Pancreas (tissue), 10 donors: ENCODE measurements at regions not wholly inside any gene's neighbourhood (a gene's known extent, or its start where the extent isn't known, plus 50 kb on each side); places are given as distances from the start of the nearest gene placed in this dataset.

Source experiments
- ATAC-seq, 4 donors: fragments of 200-7000 bp; cut with Tn5 transposase; one replicate each; pipeline versions ENCODE4 v1.8.0 to v1.9.1; 2020; ENCODE audit warnings: mild to moderate bottlenecking in 4 of 4, moderate library complexity in 4 of 4
- DNase-seq, 6 donors: peaks; one replicate each; pipeline ENCODE4 v3.0.0-alpha.2; 2020
- FAIRE-seq: peaks from 2 replicates; lab custom pipeline; 2012; peaks lifted over from hg19 to GRCh38; lab: Jason Lieb, UNC
- H3K27ac ChIP-seq, 4 donors: fragments of 200-600 bp; sonication (generic); 1 replicate in 3 of 4; 2 replicates in 1 of 4; pipeline versions ENCODE4 v1.5.0 to v1.8.0; 2020
- H3K27me3 ChIP-seq, 4 donors: fragments of 200-600 bp; one replicate each; pipeline ENCODE4 v1.8.0; 2021
- H3K36me3 ChIP-seq, 3 donors: fragments of 200-600 bp; sonication (generic) in 1 of 3; one replicate each; pipeline versions ENCODE4 v1.5.0 to v1.8.0; 2020 to 2021
- H3K4me1 ChIP-seq, 3 donors: fragments of 200-600 bp; one replicate each; pipeline ENCODE4 v1.8.0; 2021
- H3K4me3 ChIP-seq, 4 donors: fragments of 200-600 bp; sonication (generic) in 2 of 4; one replicate each; pipeline versions ENCODE4 v1.5.0 to v1.8.0; 2020 to 2021
- H3K9me3 ChIP-seq, 4 donors: fragments of 200-600 bp; one replicate each; pipeline ENCODE4 v1.8.0; 2021
- WGBS, 2 donors: extraction: QIAGEN DNeasy Blood & Tissue Kit; methylation state at CpG; one replicate each; pipeline ENCODE4 v1.1.7; 2013; 5-methylcytosine and 5-hydroxymethylcytosine counted together
- intact Hi-C, 3 donors: fragments of 100-400 bp; cut with DNase I; formaldehyde crosslinking; loops; one replicate each; pipeline versions ENCODE4 v1.11.1 to v1.14.2; 2022
- TF ChIP-seq, protein P1 (sequence below), 4 donors: fragments of 200-600 bp; sonication (generic) in 3 of 4; IDR thresholded peaks; one replicate each; pipeline versions ENCODE4 v1.5.0 to v1.8.0; 2021; ENCODE audit warnings: antibody characterized with exemption in 4 of 4
- donor health status: healthy with polysubstance abuse.
- donor health status: DM: no; HTN: no; CAD: no; lungs with moderate emphysema.
- donor health status: DM: no; HTN: no; CAD: no.
- donor health status: control.
- donor health status: control.
- donor health status: Bipolar disorder and iron deficiency.
- donor health status: DM: yes; HTN: yes; CAD: no.
- donor health status: DM: no; HTN: no; CAD: no.
- donor health status: DM: no; HTN: no; CAD: no.
- donor health status: DM: yes; HTN: yes; CAD: no.

DNA sequence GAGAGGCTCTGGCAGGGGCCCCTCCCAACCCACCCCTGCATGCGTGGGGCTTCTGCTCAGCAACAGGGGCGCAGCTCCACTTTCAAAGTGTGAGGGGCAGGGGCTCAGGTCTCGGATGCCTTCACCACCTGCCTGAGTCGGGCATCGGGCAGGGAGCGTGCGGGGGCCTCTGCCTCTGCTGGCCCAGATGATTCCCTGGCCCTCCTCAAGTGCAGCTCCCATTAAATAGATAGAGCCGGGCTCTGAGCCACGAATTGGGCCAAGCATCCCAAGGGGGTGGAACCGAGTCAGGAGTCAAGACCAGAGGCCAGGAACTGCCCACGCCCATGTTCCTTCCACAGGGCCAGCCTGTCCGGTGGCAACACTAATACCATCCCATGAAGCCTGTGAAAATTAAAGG, 108.9 kb upstream of the FAM20C start:
- no peak for ATAC-seq
- no peak overlapping the region for H3K4me3 ChIP-seq
- intact Hi-C loops, result no loop called here
- no peaks in the 10 kb centered on the region for H3K4me1 ChIP-seq
- TF ChIP-seq, protein P1, sequence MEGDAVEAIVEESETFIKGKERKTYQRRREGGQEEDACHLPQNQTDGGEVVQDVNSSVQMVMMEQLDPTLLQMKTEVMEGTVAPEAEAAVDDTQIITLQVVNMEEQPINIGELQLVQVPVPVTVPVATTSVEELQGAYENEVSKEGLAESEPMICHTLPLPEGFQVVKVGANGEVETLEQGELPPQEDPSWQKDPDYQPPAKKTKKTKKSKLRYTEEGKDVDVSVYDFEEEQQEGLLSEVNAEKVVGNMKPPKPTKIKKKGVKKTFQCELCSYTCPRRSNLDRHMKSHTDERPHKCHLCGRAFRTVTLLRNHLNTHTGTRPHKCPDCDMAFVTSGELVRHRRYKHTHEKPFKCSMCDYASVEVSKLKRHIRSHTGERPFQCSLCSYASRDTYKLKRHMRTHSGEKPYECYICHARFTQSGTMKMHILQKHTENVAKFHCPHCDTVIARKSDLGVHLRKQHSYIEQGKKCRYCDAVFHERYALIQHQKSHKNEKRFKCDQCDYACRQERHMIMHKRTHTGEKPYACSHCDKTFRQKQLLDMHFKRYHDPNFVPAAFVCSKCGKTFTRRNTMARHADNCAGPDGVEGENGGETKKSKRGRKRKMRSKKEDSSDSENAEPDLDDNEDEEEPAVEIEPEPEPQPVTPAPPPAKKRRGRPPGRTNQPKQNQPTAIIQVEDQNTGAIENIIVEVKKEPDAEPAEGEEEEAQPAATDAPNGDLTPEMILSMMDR (IDR thresholded peaks at IDR 0.05), result no peak
- H3K27ac ChIP-seq, result no peak overlapping the region
- H3K36me3 ChIP-seq, result no peaks in the 10 kb centered on the region
- no peaks in the 10 kb centered on the region for H3K27me3 ChIP-seq
- FAIRE-seq, result no peak
- no peaks in the 10 kb centered on the region for H3K9me3 ChIP-seq
- DNase-seq, result peak in 2 of 6 donors; percentile 11 to 44
- WGBS, 2 donors, result 90 to 95% methylated on average over 11 to 12 of the region's 12 CpGs

GRCh38 chr7:83861-84632, 108.3 kb upstream of the FAM20C start:
- no peak for FAIRE-seq

DNA sequence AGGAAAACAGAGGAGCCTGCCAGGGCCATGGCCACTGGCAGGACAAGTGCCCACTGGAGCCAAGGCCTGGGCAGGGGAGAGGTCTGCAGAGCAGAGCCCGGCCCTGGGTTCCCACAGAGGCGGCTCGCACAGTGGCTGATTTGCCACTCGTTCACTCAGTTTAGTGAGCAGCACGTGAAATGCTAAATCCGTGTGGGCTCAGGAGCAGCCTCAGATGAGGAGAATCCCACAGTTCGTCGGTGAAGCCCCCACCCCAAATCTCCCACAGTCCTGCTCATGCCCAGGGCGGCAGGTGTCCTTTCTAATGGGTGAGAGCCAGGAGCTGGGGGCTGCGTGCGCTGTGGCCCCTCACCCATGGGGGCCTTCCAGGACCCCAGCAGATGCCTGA, 107.7 kb upstream of the FAM20C start:
- ATAC-seq, result no peak
- H3K27me3 ChIP-seq, result no peaks in the 10 kb centered on the region
- peaks cover 0 to 4% (median 0%) of the 10 kb centered on the region in 3 donors for H3K4me1 ChIP-seq
- DNase-seq, result peak in 1 of 6 donors; percentile 29
- no peak for FAIRE-seq
- no peak overlapping the region for H3K27ac ChIP-seq
- intact Hi-C loops, result no loop called here
- no peak overlapping the region for H3K4me3 ChIP-seq
- WGBS, 2 donors, result 89 to 91% methylated on average over 11 of the region's 11 CpGs
- TF ChIP-seq, protein P1 (IDR thresholded peaks at IDR 0.05), result no peak
- H3K36me3 ChIP-seq, result no peaks in the 10 kb centered on the region
- no peaks in the 10 kb centered on the region for H3K9me3 ChIP-seq

More at GRCh38 chr7:83861-84632, 108.3 kb upstream of the FAM20C start:
- ATAC-seq (no peak), DNase-seq (peak in 3 of 6 donors; percentile 7 to 64 (median 45))
- H3K9me3 ChIP-seq, result no peaks in the 10 kb centered on the region
- peaks cover 0 to 3% (median 0%) of the 10 kb centered on the region in 3 donors for H3K4me1 ChIP-seq
- intact Hi-C loops, result no loop called here
- TF ChIP-seq, protein P1 (IDR thresholded peaks at IDR 0.05), result no peak
- no peaks in the 10 kb centered on the region for H3K27me3 ChIP-seq
- H3K27ac ChIP-seq, result no peak overlapping the region
- H3K4me3 ChIP-seq, result no peak overlapping the region
- no peaks in the 10 kb centered on the region for H3K36me3 ChIP-seq
- 89 to 91% methylated on average over 24 to 25 of the region's 25 CpGs for WGBS, 2 donors

DNA sequence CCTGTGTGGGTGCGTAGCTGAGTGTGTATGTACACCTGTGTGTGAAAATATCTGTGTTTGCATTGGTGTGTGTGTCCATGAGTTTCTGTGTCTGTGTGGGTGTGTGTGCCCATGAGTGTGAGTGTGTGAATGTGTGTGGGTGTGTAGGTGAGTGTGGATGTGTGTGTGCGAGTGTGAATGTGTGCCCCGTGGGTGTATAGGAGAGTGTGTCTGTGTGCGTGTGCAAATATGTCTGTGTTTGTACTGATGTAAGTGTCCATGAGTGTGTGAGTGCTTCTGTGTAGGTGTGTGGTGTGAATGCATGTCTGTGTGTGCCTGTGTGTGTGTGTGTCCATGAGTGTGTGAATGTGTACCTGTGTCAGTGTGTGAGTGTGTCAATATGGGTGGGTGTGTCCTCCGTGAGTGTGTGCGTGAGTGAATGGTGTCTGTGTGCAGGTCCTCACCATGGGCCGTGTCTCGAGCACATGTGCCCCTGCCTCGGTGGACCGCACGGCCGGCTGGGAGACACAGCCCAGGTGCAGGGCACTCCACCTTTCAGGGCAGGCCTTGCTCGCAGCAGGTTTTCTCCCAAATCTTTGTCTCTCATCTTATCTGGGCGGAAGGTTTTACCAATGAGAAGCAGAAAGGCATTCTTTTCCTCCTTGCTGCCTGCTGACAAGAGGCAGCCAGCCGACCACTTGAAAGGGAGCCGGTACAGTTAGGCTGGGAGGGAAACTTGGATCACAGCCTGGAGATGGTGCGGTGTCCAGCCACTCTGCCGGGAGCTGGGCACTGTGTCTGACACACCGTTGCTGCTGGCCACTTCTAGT, 107.1 kb upstream of the FAM20C start:
- Histone ChIP-seq H3K4me3 (no peak overlapping the region), H3K27me3 (no peaks in the 10 kb centered on the region), H3K36me3 (no peaks in the 10 kb centered on the region), H3K9me3 (no peaks in the 10 kb centered on the region), H3K4me1 (peaks cover 0 to 4% (median 0%) of the 10 kb centered on the region in 3 donors), H3K27ac (no peak overlapping the region)
- 82 to 84% methylated on average over 19 of the region's 19 CpGs for WGBS, 2 donors
- FAIRE-seq (no peak), ATAC-seq (no peak), DNase-seq (peak in 1 of 6 donors; percentile 44)
- TF ChIP-seq, protein P1 (IDR thresholded peaks at IDR 0.05), result no peak
- intact Hi-C loops, result no loop called here
